ENCODE measurements at regions not wholly inside any gene's neighbourhood (a gene's known extent, or its start where the extent isn't known, plus 50 kb on each side); places are given as distances from the start of the nearest gene placed in this dataset.

DNA sequence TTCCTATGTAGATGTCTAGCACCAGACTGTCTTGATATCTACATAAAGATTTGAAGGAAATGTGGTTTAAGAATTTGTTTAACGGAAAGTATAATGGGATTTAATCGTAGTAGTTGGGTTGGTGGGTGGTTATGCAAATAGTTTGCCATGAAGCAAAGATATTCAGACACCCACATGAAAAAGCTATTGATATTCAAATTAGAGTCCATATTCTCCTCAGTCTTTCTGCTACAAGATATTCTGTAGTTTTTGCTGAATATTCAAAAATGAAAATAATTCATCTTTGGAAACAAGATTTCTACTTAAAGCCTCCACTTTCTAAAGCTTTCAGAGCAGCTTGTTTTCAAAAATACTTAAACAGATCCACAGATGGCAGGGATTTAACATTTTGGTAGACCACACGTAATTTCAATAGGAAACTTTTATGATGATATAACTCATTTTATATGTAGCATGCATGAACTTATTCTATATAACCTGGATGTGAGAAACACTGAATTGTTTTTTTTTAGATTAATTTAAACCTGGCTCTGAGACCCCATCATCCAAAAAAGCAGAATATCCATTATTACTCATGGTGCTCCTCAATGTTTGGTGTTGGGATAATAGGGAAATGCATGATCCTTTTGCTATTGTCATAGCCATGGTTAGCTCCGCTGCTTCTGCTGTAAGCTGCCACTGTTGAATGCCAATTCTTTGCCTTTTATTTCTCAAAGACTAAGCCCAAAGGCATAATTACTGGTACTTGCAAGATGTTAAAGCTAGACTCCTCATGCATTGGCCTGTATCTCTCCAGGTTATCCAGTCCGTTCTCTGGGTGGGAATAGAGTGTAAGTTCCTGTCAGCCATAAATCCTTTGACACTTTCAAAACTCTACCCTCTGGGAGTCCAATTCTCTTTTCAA is 98.0 kb downstream of the GMNC start:
- Histone ChIP-seq H3K79me2 (ENCODE audit: insufficient read depth, low read length) (no peaks in the 10 kb centered on the region), H2AFZ (ENCODE audit: low read length) (no peak overlapping the region), H3K9ac (ENCODE audit: low read length) (no peak overlapping the region), H3K9me2 (ENCODE audit: low read depth, low read length) (no peaks in the 10 kb centered on the region), H3K27me3 (ENCODE audit: insufficient read depth, low read length) (no peaks in the 10 kb centered on the region), H3K4me2 (ENCODE audit: low read length) (no peak overlapping the region), H3F3A (ENCODE audit: insufficient read depth, low read length) (no peaks in the 10 kb centered on the region), H4K20me1 (ENCODE audit: insufficient read depth, low read length) (0 out of 2 replicates have a peak, but pooled peaks cover 2% of the 10 kb centered on the region), H3K9me3 (ENCODE audit: low read length) (no peaks in the 10 kb centered on the region), H3K4me1 (ENCODE audit: insufficient read depth, low read length, severe bottlenecking) (no peaks in the 10 kb centered on the region), H3K4me3 (ENCODE audit: low read depth, low read length, poor library complexity, severe bottlenecking) (no peak overlapping the region), H3K36me3 (ENCODE audit: insufficient read depth, low read length) (no peaks in the 10 kb centered on the region), H3K27ac (ENCODE audit: low read depth, low read length, poor library complexity, severe bottlenecking) (no peak overlapping the region)
- TF ChIP-seq, protein P1, sequence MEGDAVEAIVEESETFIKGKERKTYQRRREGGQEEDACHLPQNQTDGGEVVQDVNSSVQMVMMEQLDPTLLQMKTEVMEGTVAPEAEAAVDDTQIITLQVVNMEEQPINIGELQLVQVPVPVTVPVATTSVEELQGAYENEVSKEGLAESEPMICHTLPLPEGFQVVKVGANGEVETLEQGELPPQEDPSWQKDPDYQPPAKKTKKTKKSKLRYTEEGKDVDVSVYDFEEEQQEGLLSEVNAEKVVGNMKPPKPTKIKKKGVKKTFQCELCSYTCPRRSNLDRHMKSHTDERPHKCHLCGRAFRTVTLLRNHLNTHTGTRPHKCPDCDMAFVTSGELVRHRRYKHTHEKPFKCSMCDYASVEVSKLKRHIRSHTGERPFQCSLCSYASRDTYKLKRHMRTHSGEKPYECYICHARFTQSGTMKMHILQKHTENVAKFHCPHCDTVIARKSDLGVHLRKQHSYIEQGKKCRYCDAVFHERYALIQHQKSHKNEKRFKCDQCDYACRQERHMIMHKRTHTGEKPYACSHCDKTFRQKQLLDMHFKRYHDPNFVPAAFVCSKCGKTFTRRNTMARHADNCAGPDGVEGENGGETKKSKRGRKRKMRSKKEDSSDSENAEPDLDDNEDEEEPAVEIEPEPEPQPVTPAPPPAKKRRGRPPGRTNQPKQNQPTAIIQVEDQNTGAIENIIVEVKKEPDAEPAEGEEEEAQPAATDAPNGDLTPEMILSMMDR (IDR thresholded peaks at IDR 0.05; ENCODE audit: low read length) = no peak
- TF ChIP-seq EZH2 (IDR thresholded peaks at IDR 0.05; ENCODE audit: borderline replicate concordance, low read length) = no peak

- Histone ChIP-seq H4K20me1 (ENCODE audit: insufficient read depth, low read length) (0 out of 2 replicates have a peak, but pooled peaks cover 2% of the 10 kb centered on the region), H3K9ac (ENCODE audit: low read length) (no peak overlapping the region), H3K27ac (ENCODE audit: low read depth, low read length, poor library complexity, severe bottlenecking) (no peak overlapping the region), H3K79me2 (ENCODE audit: insufficient read depth, low read length) (no peaks in the 10 kb centered on the region), H3F3A (ENCODE audit: insufficient read depth, low read length) (no peaks in the 10 kb centered on the region), H3K9me2 (ENCODE audit: low read depth, low read length) (no peaks in the 10 kb centered on the region), H3K27me3 (ENCODE audit: insufficient read depth, low read length) (no peaks in the 10 kb centered on the region), H3K36me3 (ENCODE audit: insufficient read depth, low read length) (no peaks in the 10 kb centered on the region), H3K4me1 (ENCODE audit: insufficient read depth, low read length, severe bottlenecking) (no peaks in the 10 kb centered on the region), H3K4me3 (ENCODE audit: low read depth, low read length, poor library complexity, severe bottlenecking) (no peak overlapping the region), H2AFZ (ENCODE audit: low read length) (no peak overlapping the region), H3K4me2 (ENCODE audit: low read length) (no peak overlapping the region), H3K9me3 (ENCODE audit: low read length) (no peaks in the 10 kb centered on the region)
- TF ChIP-seq EZH2 (IDR thresholded peaks at IDR 0.05; ENCODE audit: borderline replicate concordance, low read length) = no peak
Observed at GRCh38 chr3:190762801-190763200, 99.7 kb downstream of the GMNC start.

GRCh38 chr3:190747571-190747970 is 114.9 kb downstream of the GMNC start:
- no peaks in the 10 kb centered on the region for H3K4me1 ChIP-seq (ENCODE audit: insufficient read depth, low read length, severe bottlenecking)
- H3K27ac ChIP-seq (ENCODE audit: low read depth, low read length, poor library complexity, severe bottlenecking) = no peak overlapping the region
- no peak overlapping the region for H3K9ac ChIP-seq (ENCODE audit: low read length)
- H3K36me3 ChIP-seq (ENCODE audit: insufficient read depth, low read length) = no peaks in the 10 kb centered on the region
- no peak overlapping the region for H3K4me3 ChIP-seq (ENCODE audit: low read depth, low read length, poor library complexity, severe bottlenecking)
- no peaks in the 10 kb centered on the region for H3K9me3 ChIP-seq (ENCODE audit: low read length)
- H4K20me1 ChIP-seq (ENCODE audit: insufficient read depth, low read length) = no peaks in the 10 kb centered on the region
- no peaks in the 10 kb centered on the region for H3K9me2 ChIP-seq (ENCODE audit: low read depth, low read length)
- H2AFZ ChIP-seq (ENCODE audit: low read length) = no peak overlapping the region
- H3K79me2 ChIP-seq (ENCODE audit: insufficient read depth, low read length) = no peaks in the 10 kb centered on the region
- H3F3A ChIP-seq (ENCODE audit: insufficient read depth, low read length) = no peaks in the 10 kb centered on the region
- H3K27me3 ChIP-seq (ENCODE audit: insufficient read depth, low read length) = no peaks in the 10 kb centered on the region; the same call in 1 of the 2 replicates
- no peak for TF ChIP-seq EZH2 (IDR thresholded peaks at IDR 0.05; ENCODE audit: borderline replicate concordance, low read length)
- TF ChIP-seq, protein P1 (IDR thresholded peaks at IDR 0.05; ENCODE audit: low read length) = no peak
- no peak overlapping the region for H3K4me2 ChIP-seq (ENCODE audit: low read length)
